ENCODE measurements at regions not wholly inside any gene's neighbourhood (a gene's known extent, or its start where the extent isn't known, plus 50 kb on each side); places are given as distances from the start of the nearest gene placed in this dataset.
"Not testable (repeated sequence)": the region's sequence is repeated elsewhere in the genome, so short reads cannot be mapped to it uniquely, and the experiment has no call there.

- Histone ChIP-seq H3K4me2 (ENCODE audit: low read length) (no peak overlapping the region), H3K27me3 (ENCODE audit: control insufficient read depth, insufficient read depth, low read length) (no peaks in the 10 kb centered on the region), H3K9me3 (replicated peaks; ENCODE audit: low read length) (no peaks in the 10 kb centered on the region), H3K4me3 (ENCODE audit: low read length) (no peak overlapping the region), H3K36me3 (ENCODE audit: insufficient read depth, low read length) (no peaks in the 10 kb centered on the region), H3K4me1 (ENCODE audit: control insufficient read depth, insufficient read depth, low read length) (no peaks in the 10 kb centered on the region), H3K9ac (ENCODE audit: low read depth, low read length) (no peak overlapping the region)
Observed at GRCh38 chr15:96197721-96198120, 132.8 kb upstream of the NR2F2 start.

GRCh38 chr15:96199111-96199510 is 131.4 kb upstream of the NR2F2 start:
- Histone ChIP-seq H3K4me3 (ENCODE audit: low read length) (no peak overlapping the region), H3K9me3 (replicated peaks; ENCODE audit: low read length) (no peaks in the 10 kb centered on the region), H3K4me2 (ENCODE audit: low read length) (no peak overlapping the region), H3K4me1 (ENCODE audit: control insufficient read depth, insufficient read depth, low read length) (no peaks in the 10 kb centered on the region), H3K27me3 (ENCODE audit: control insufficient read depth, insufficient read depth, low read length) (no peaks in the 10 kb centered on the region), H3K9ac (ENCODE audit: low read depth, low read length) (no peak overlapping the region), H3K36me3 (ENCODE audit: insufficient read depth, low read length) (no peaks in the 10 kb centered on the region)

GRCh38 chr15:96200357-96200967 is 130.0 kb upstream of the NR2F2 start:
- no peak overlapping the region for H3K9ac ChIP-seq (ENCODE audit: low read depth, low read length)
- H3K9me3 ChIP-seq (replicated peaks; ENCODE audit: low read length): no peaks in the 10 kb centered on the region
- no peak overlapping the region for H3K4me3 ChIP-seq (ENCODE audit: low read length)
- no peaks in the 10 kb centered on the region for H3K4me1 ChIP-seq (ENCODE audit: control insufficient read depth, insufficient read depth, low read length)
- H3K36me3 ChIP-seq (ENCODE audit: insufficient read depth, low read length): no peaks in the 10 kb centered on the region
- H3K4me2 ChIP-seq (ENCODE audit: low read length): no peak overlapping the region
- H3K27me3 ChIP-seq (ENCODE audit: control insufficient read depth, insufficient read depth, low read length): no peaks in the 10 kb centered on the region

GRCh38 chr15:96201696-96202095 is 128.8 kb upstream of the NR2F2 start:
- H3K4me3 ChIP-seq (ENCODE audit: low read length): no peak overlapping the region
- no peaks in the 10 kb centered on the region for H3K27me3 ChIP-seq (ENCODE audit: control insufficient read depth, insufficient read depth, low read length)
- H3K4me1 ChIP-seq (ENCODE audit: control insufficient read depth, insufficient read depth, low read length): no peaks in the 10 kb centered on the region
- H3K36me3 ChIP-seq (ENCODE audit: insufficient read depth, low read length): no peaks in the 10 kb centered on the region
- no peak overlapping the region for H3K4me2 ChIP-seq (ENCODE audit: low read length)
- H3K9ac ChIP-seq (ENCODE audit: low read depth, low read length): no peak overlapping the region
- H3K9me3 ChIP-seq (replicated peaks; ENCODE audit: low read length): no peaks in the 10 kb centered on the region

GRCh38 chr15:96205588-96205987 is 124.9 kb upstream of the NR2F2 start:
- not testable (repeated sequence) for H3K9ac ChIP-seq (ENCODE audit: low read depth, low read length); H3K4me2 ChIP-seq (ENCODE audit: low read length); H3K4me1 ChIP-seq (ENCODE audit: control insufficient read depth, insufficient read depth, low read length); H3K27me3 ChIP-seq (ENCODE audit: control insufficient read depth, insufficient read depth, low read length); H3K4me3 ChIP-seq (ENCODE audit: low read length); H3K9me3 ChIP-seq (replicated peaks; ENCODE audit: low read length); H3K36me3 ChIP-seq (ENCODE audit: insufficient read depth, low read length)

- Histone ChIP-seq H3K4me3 (ENCODE audit: low read length) (no peak overlapping the region), H3K27me3 (ENCODE audit: control insufficient read depth, insufficient read depth, low read length) (no peaks in the 10 kb centered on the region), H3K4me1 (ENCODE audit: control insufficient read depth, insufficient read depth, low read length) (no peaks in the 10 kb centered on the region)
Observed at GRCh38 chr15:96207377-96208006, 123.0 kb upstream of the NR2F2 start.

GRCh38 chr15:96209285-96209735 is 121.2 kb upstream of the NR2F2 start:
- H3K4me3 ChIP-seq (ENCODE audit: low read length): no peak overlapping the region
- no peak overlapping the region for H3K9ac ChIP-seq (ENCODE audit: low read depth, low read length)
- no peaks in the 10 kb centered on the region for H3K36me3 ChIP-seq (ENCODE audit: insufficient read depth, low read length)
- H3K9me3 ChIP-seq (replicated peaks; ENCODE audit: low read length): no peaks in the 10 kb centered on the region
- no peaks in the 10 kb centered on the region for H3K27me3 ChIP-seq (ENCODE audit: control insufficient read depth, insufficient read depth, low read length)
- H3K4me2 ChIP-seq (ENCODE audit: low read length): no peak overlapping the region
- no peaks in the 10 kb centered on the region for H3K4me1 ChIP-seq (ENCODE audit: control insufficient read depth, insufficient read depth, low read length)

More at GRCh38 chr15:96207377-96208006, 123.0 kb upstream of the NR2F2 start:
- Histone ChIP-seq H3K9ac (ENCODE audit: low read depth, low read length) (no peak overlapping the region), H3K9me3 (replicated peaks; ENCODE audit: low read length) (no peaks in the 10 kb centered on the region), H3K4me2 (ENCODE audit: low read length) (no peak overlapping the region), H3K36me3 (ENCODE audit: insufficient read depth, low read length) (no peaks in the 10 kb centered on the region)

GRCh38 chr15:96213045-96213444 is 117.5 kb upstream of the NR2F2 start:
- Histone ChIP-seq H3K9ac (ENCODE audit: low read depth, low read length) (no peak overlapping the region), H3K27me3 (ENCODE audit: control insufficient read depth, insufficient read depth, low read length) (no peaks in the 10 kb centered on the region), H3K9me3 (replicated peaks; ENCODE audit: low read length) (no peaks in the 10 kb centered on the region), H3K36me3 (ENCODE audit: insufficient read depth, low read length) (no peaks in the 10 kb centered on the region), H3K4me3 (ENCODE audit: low read length) (no peak overlapping the region), H3K4me1 (ENCODE audit: control insufficient read depth, insufficient read depth, low read length) (no peaks in the 10 kb centered on the region), H3K4me2 (ENCODE audit: low read length) (no peak overlapping the region)

GRCh38 chr15:96213896-96214295 is 116.6 kb upstream of the NR2F2 start:
- Histone ChIP-seq H3K36me3 (ENCODE audit: insufficient read depth, low read length) (no peaks in the 10 kb centered on the region), H3K9ac (ENCODE audit: low read depth, low read length) (no peak overlapping the region), H3K9me3 (replicated peaks; ENCODE audit: low read length) (no peaks in the 10 kb centered on the region), H3K4me1 (ENCODE audit: control insufficient read depth, insufficient read depth, low read length) (no peaks in the 10 kb centered on the region), H3K4me3 (ENCODE audit: low read length) (no peak overlapping the region), H3K27me3 (ENCODE audit: control insufficient read depth, insufficient read depth, low read length) (no peaks in the 10 kb centered on the region), H3K4me2 (ENCODE audit: low read length) (no peak overlapping the region)

GRCh38 chr15:96216481-96216880 is 114.0 kb upstream of the NR2F2 start:
- not testable (repeated sequence) for H3K9ac ChIP-seq (ENCODE audit: low read depth, low read length); H3K4me1 ChIP-seq (ENCODE audit: control insufficient read depth, insufficient read depth, low read length); H3K4me3 ChIP-seq (ENCODE audit: low read length); H3K27me3 ChIP-seq (ENCODE audit: control insufficient read depth, insufficient read depth, low read length); H3K9me3 ChIP-seq (replicated peaks; ENCODE audit: low read length); H3K4me2 ChIP-seq (ENCODE audit: low read length); H3K36me3 ChIP-seq (ENCODE audit: insufficient read depth, low read length)

- Histone ChIP-seq H3K4me2 (ENCODE audit: low read length) (no peak overlapping the region), H3K36me3 (ENCODE audit: insufficient read depth, low read length) (no peaks in the 10 kb centered on the region), H3K4me1 (ENCODE audit: control insufficient read depth, insufficient read depth, low read length) (no peaks in the 10 kb centered on the region), H3K9me3 (replicated peaks; ENCODE audit: low read length) (no peaks in the 10 kb centered on the region), H3K4me3 (ENCODE audit: low read length) (no peak overlapping the region), H3K9ac (ENCODE audit: low read depth, low read length) (no peak overlapping the region), H3K27me3 (ENCODE audit: control insufficient read depth, insufficient read depth, low read length) (no peaks in the 10 kb centered on the region)
Observed at GRCh38 chr15:96217983-96218382, 112.5 kb upstream of the NR2F2 start.
